A549 (cell line): ENCODE measurements at regions not wholly inside any gene's neighbourhood (a gene's known extent, or its start where the extent isn't known, plus 50 kb on each side); places are given as distances from the start of the nearest gene placed in this dataset.
A peak's percentile ranks its signal among the peaks of the same experiment; 100 is the strongest.

Experiments used
- BHLHE40 ChIP-seq: IDR thresholded peaks from 2 replicates; pipeline ENCODE4 v1.6.1; 2012; ENCODE audit warnings: low read depth, low read length, inconsistent platforms
- CBX2 ChIP-seq: fragments of 200-600 bp; sonication (generic); IDR thresholded peaks from 2 replicates; pipeline ENCODE4 v1.6.1; 2016; ENCODE audit warnings: low read depth, mild to moderate bottlenecking, borderline replicate concordance
- CHD2 ChIP-seq: fragments of 150-350 bp; IDR thresholded peaks from 2 replicates; pipeline ENCODE4 v1.6.1; 2014; ENCODE audit warnings: low read length; ENCODE audit not compliant: partially characterized antibody
- CHD4 ChIP-seq: fragments of 200-600 bp; sonication (generic); IDR thresholded peaks from 2 replicates; pipeline ENCODE4 v1.6.1; 2016; ENCODE audit warnings: antibody characterized with exemption, mild to moderate bottlenecking, borderline replicate concordance
- EHMT2 ChIP-seq: fragments of 200-600 bp; sonication (generic); IDR thresholded peaks from 2 replicates; pipeline ENCODE4 v1.6.1; 2016; ENCODE audit warnings: antibody characterized with exemption, low read depth, mild to moderate bottlenecking, moderate library complexity
- EP300 ChIP-seq, 2 experiments: fragments of >200 bp; sonication (Bioruptor Twin); formaldehyde crosslinking; IDR thresholded peaks; 2 replicates in 1 of 2; 3 replicates in 1 of 2; pipeline ENCODE4 v1.6.1; 2016 to 2017
- FOSB ChIP-seq: fragments of 250-450 bp; sonication (Bioruptor Pico); IDR thresholded peaks from 2 replicates; pipeline ENCODE4 v1.5.0; 2020; ENCODE audit warnings: mild to moderate bottlenecking, moderate library complexity
- FOSL2 ChIP-seq, 2 experiments: fragments of 450-650 bp in 1 of 2; fragments of >200 bp in 1 of 2; sonication (Bioruptor Twin) in 1 of 2; formaldehyde crosslinking; IDR thresholded peaks; 2 replicates each; pipeline versions ENCODE4 v1.5.0 to v1.6.1; 2016 to 2020; ENCODE audit warnings: mild to moderate bottlenecking in 1 of 2, moderate library complexity in 1 of 2
- FOXS1 ChIP-seq: fragments of 250-450 bp; sonication (Bioruptor Pico); IDR thresholded peaks from 2 replicates; pipeline ENCODE4 v1.5.0; 2020; ENCODE audit warnings: mild to moderate bottlenecking, moderate library complexity
- HEYL ChIP-seq: fragments of 250-450 bp; sonication (Bioruptor Pico); IDR thresholded peaks from 2 replicates; pipeline ENCODE4 v1.8.0; 2021; ENCODE audit warnings: mild to moderate bottlenecking, moderate library complexity
- HOXB5 ChIP-seq: fragments of 250-450 bp; sonication (Bioruptor Pico); IDR thresholded peaks from 2 replicates; pipeline ENCODE4 v1.5.0; 2020; ENCODE audit warnings: mild to moderate bottlenecking, moderate library complexity
- KDM1A ChIP-seq: fragments of 200-600 bp; sonication (generic); IDR thresholded peaks from 2 replicates; pipeline ENCODE4 v1.6.1; 2016; ENCODE audit warnings: low read depth, mild to moderate bottlenecking
- KDM5A ChIP-seq: fragments of 200-600 bp; sonication (generic); IDR thresholded peaks from 2 replicates; pipeline ENCODE4 v1.6.1; 2016; ENCODE audit warnings: antibody characterized with exemption, mild to moderate bottlenecking
- NPAS2 ChIP-seq: fragments of 250-450 bp; sonication (Bioruptor Pico); IDR thresholded peaks from 2 replicates; pipeline ENCODE4 v1.8.0; 2022; ENCODE audit warnings: mild to moderate bottlenecking, moderate library complexity, borderline replicate concordance
- RAD21 ChIP-seq, 2 experiments: fragments of >200 bp in 1 of 2; sonication (Bioruptor Twin) in 1 of 2; formaldehyde crosslinking in 1 of 2; IDR thresholded peaks in 1 of 2; conservative IDR thresholded peaks in 1 of 2; 2 replicates in 1 of 2; 3 replicates in 1 of 2; pipeline ENCODE4 v1.6.1; 2012 to 2018; ENCODE audit warnings: inconsistent platforms in 1 of 2
- RARB ChIP-seq: fragments of 250-450 bp; sonication (Bioruptor Pico); IDR thresholded peaks from 2 replicates; pipeline ENCODE4 v1.8.0; 2021; ENCODE audit warnings: mild to moderate bottlenecking, moderate library complexity
- RCOR1 ChIP-seq: fragments of 150-350 bp; IDR thresholded peaks from 2 replicates; pipeline ENCODE4 v1.6.1; 2014; ENCODE audit warnings: antibody characterized with exemption, low read length, low read depth
- RNF2 ChIP-seq: fragments of 200-600 bp; sonication (generic); IDR thresholded peaks from 2 replicates; pipeline ENCODE4 v1.6.1; 2016; ENCODE audit warnings: low read depth, mild to moderate bottlenecking, antibody characterized with exemption, moderate library complexity, borderline replicate concordance
- TFCP2L1 ChIP-seq: fragments of 250-450 bp; sonication (Bioruptor Pico); IDR thresholded peaks from 2 replicates; pipeline ENCODE4 v1.5.0; 2021; ENCODE audit warnings: mild to moderate bottlenecking
- ZNF302 ChIP-seq: fragments of 250-450 bp; sonication (Bioruptor Pico); IDR thresholded peaks from 2 replicates; pipeline ENCODE4 v1.9.0; 2021; ENCODE audit warnings: inconsistent platforms, mild to moderate bottlenecking, moderate library complexity
- TF ChIP-seq, protein P1 (sequence below): fragments of 250-450 bp; sonication (Bioruptor Pico); IDR thresholded peaks from 2 replicates; pipeline ENCODE4 v1.5.0; 2021; ENCODE audit warnings: mild to moderate bottlenecking, moderate library complexity, borderline replicate concordance
- TF ChIP-seq, protein P2 (sequence below): fragments of 200-600 bp; sonication (generic); IDR thresholded peaks from 2 replicates; pipeline ENCODE4 v1.6.1; 2016; ENCODE audit warnings: antibody characterized with exemption, mild to moderate bottlenecking, moderate library complexity
- TF ChIP-seq, protein P3 (sequence below): fragments of 150-350 bp; IDR thresholded peaks from 2 replicates; pipeline ENCODE4 v1.6.1; 2014; ENCODE audit warnings: low read depth, mild to moderate bottlenecking, low read length
- TF ChIP-seq, protein P4 (sequence below): IDR thresholded peaks from 2 replicates; pipeline ENCODE4 v1.6.1; 2012
- TF ChIP-seq, protein P5 (sequence below): IDR thresholded peaks from 2 replicates; pipeline ENCODE4 v1.6.1; 2012; ENCODE audit warnings: low read depth, borderline replicate concordance

DNA sequence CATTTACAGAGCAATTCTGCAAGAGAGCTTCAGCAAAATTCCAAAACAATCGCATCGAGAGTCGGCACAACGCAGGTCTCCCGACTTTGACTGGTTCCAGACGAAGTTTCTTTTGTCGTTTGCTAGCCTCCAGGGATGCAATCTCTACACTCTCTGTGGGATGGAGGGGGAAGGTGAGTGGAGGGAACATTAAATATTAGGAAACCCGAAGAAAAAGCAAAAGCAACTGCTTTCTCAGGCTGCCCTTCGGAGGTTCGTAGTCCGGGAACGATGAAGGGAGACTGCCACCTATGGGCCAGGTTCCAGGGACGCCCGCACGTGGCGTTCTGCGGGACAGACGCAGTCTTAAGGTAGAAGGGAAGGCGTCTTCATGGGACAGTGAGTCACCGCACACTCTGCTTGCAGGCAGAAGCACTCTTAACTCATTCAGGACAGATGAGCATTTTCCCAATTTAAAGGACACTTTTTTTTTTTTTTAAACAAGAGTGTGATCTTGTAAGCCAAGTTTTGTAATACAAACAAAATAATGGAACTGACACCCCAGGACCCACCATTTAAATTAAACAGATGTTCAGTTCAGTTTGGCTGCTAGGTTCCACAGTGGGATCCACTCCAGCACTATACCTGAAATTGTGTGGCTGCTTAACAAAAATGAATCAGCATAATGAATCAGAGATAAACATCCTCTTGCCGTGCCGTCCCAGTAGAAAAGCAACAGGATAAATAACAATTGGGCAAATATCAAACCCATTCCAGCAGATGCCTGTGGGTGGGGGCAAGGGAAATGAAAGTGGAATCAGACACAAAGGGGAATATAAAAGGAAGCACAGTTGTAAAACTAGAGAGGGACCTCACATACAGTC, 65.8 kb upstream of the ARMC2 start (continued):
- TF ChIP-seq KDM5A: no peak
- no peak for TF ChIP-seq HEYL (CRISPR knock-in tag)
- no peak for TF ChIP-seq FOSB
- TF ChIP-seq, protein P1, sequence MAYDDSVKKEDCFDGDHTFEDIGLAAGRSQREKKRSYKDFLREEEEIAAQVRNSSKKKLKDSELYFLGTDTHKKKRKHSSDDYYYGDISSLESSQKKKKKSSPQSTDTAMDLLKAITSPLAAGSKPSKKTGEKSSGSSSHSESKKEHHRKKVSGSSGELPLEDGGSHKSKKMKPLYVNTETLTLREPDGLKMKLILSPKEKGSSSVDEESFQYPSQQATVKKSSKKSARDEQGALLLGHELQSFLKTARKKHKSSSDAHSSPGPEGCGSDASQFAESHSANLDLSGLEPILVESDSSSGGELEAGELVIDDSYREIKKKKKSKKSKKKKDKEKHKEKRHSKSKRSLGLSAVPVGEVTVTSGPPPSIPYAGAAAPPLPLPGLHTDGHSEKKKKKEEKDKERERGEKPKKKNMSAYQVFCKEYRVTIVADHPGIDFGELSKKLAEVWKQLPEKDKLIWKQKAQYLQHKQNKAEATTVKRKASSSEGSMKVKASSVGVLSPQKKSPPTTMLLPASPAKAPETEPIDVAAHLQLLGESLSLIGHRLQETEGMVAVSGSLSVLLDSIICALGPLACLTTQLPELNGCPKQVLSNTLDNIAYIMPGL (CRISPR knock-in tag): no peak
- TF ChIP-seq CHD2: no peak
- TF ChIP-seq CBX2: no peak
- TF ChIP-seq CHD4: no peak
- no peak for TF ChIP-seq ZNF302 (CRISPR knock-in tag)
- TF ChIP-seq EP300 (IDR thresholded peaks at IDR 0.05): no peak
- TF ChIP-seq RNF2: no peak
- TF ChIP-seq, protein P2, sequence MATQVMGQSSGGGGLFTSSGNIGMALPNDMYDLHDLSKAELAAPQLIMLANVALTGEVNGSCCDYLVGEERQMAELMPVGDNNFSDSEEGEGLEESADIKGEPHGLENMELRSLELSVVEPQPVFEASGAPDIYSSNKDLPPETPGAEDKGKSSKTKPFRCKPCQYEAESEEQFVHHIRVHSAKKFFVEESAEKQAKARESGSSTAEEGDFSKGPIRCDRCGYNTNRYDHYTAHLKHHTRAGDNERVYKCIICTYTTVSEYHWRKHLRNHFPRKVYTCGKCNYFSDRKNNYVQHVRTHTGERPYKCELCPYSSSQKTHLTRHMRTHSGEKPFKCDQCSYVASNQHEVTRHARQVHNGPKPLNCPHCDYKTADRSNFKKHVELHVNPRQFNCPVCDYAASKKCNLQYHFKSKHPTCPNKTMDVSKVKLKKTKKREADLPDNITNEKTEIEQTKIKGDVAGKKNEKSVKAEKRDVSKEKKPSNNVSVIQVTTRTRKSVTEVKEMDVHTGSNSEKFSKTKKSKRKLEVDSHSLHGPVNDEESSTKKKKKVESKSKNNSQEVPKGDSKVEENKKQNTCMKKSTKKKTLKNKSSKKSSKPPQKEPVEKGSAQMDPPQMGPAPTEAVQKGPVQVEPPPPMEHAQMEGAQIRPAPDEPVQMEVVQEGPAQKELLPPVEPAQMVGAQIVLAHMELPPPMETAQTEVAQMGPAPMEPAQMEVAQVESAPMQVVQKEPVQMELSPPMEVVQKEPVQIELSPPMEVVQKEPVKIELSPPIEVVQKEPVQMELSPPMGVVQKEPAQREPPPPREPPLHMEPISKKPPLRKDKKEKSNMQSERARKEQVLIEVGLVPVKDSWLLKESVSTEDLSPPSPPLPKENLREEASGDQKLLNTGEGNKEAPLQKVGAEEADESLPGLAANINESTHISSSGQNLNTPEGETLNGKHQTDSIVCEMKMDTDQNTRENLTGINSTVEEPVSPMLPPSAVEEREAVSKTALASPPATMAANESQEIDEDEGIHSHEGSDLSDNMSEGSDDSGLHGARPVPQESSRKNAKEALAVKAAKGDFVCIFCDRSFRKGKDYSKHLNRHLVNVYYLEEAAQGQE: no peak
- TF ChIP-seq BHLHE40: peak; percentile 61; the same call in 1 of the 2 replicates
- no peak for TF ChIP-seq HOXB5
- TF ChIP-seq RAD21 (conservative IDR thresholded peaks at IDR 0.05 in 1 of 2, IDR thresholded peaks at IDR 0.05 in 1 of 2): peak; percentile 79 to 81
- no peak for TF ChIP-seq RCOR1
- TF ChIP-seq, protein P3, sequence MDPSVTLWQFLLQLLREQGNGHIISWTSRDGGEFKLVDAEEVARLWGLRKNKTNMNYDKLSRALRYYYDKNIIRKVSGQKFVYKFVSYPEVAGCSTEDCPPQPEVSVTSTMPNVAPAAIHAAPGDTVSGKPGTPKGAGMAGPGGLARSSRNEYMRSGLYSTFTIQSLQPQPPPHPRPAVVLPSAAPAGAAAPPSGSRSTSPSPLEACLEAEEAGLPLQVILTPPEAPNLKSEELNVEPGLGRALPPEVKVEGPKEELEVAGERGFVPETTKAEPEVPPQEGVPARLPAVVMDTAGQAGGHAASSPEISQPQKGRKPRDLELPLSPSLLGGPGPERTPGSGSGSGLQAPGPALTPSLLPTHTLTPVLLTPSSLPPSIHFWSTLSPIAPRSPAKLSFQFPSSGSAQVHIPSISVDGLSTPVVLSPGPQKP: no peak
- TF ChIP-seq EHMT2: no peak
- 0 out of 2 replicates have a peak, but pooled peaks have one; percentile 12 for TF ChIP-seq FOSL2 (IDR thresholded peaks at IDR 0.05)
- peak; percentile 72 for TF ChIP-seq FOSL2 (CRISPR knock-in tag; IDR thresholded peaks at IDR 0.05)
- TF ChIP-seq, protein P4, sequence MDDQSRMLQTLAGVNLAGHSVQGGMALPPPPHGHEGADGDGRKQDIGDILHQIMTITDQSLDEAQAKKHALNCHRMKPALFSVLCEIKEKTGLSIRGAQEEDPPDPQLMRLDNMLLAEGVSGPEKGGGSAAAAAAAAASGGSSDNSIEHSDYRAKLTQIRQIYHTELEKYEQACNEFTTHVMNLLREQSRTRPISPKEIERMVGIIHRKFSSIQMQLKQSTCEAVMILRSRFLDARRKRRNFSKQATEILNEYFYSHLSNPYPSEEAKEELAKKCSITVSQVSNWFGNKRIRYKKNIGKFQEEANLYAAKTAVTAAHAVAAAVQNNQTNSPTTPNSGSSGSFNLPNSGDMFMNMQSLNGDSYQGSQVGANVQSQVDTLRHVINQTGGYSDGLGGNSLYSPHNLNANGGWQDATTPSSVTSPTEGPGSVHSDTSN: no peak
- no peak for TF ChIP-seq FOXS1 (CRISPR knock-in tag)
- TF ChIP-seq, protein P5, sequence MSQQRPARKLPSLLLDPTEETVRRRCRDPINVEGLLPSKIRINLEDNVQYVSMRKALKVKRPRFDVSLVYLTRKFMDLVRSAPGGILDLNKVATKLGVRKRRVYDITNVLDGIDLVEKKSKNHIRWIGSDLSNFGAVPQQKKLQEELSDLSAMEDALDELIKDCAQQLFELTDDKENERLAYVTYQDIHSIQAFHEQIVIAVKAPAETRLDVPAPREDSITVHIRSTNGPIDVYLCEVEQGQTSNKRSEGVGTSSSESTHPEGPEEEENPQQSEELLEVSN: no peak
- no peak for TF ChIP-seq KDM1A
- TF ChIP-seq RARB: no peak
- TF ChIP-seq TFCP2L1 (CRISPR knock-in tag): no peak
- 0 out of 2 replicates have a peak, but pooled peaks have one; percentile 7 for TF ChIP-seq NPAS2 (CRISPR knock-in tag)
